ENCODE measurements at regions not wholly inside any gene's neighbourhood (a gene's known extent, or its start where the extent isn't known, plus 50 kb on each side); places are given as distances from the start of the nearest gene placed in this dataset.

GRCh38 chr7:28231176-28231575 lies 50.6 kb upstream of the JAZF1 start:
- Mint-ChIP-seq H3K9me3 (no peaks in the 10 kb centered on the region), H3K27me3 (no peaks in the 10 kb centered on the region), H3K27ac (no peak overlapping the region), H3K4me3 (no peak overlapping the region), H3K4me1 (peaks cover 6% of the 10 kb centered on the region), H3K36me3 (no peaks in the 10 kb centered on the region)
- no peak for ATAC-seq

DNA sequence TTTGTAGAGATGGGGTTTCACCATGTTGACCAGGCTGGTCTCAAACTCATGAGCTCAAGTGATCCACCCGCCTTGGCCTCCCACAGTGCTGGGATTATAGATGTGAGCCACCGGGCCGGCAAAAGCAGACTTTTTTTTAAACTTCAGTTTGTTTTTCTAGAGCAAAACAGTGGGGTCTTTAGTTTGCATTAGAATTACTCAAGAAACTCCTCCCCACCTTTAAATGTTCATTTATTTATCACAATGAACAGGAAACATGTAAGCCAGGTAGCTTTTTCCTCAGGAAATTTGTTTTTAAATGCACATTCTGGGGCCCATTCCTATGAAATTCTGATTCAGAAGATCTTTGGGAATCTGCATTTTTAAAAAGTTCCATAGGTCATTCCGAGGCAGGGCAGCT lies 56.0 kb upstream of the JAZF1 start:
- Mint-ChIP-seq H3K4me3 (no peak overlapping the region), H3K9me3 (no peaks in the 10 kb centered on the region), H3K4me1 (peaks cover 15% of the 10 kb centered on the region), H3K36me3 (no peaks in the 10 kb centered on the region), H3K27ac (no peak overlapping the region), H3K27me3 (no peaks in the 10 kb centered on the region)
- no peak for ATAC-seq

DNA sequence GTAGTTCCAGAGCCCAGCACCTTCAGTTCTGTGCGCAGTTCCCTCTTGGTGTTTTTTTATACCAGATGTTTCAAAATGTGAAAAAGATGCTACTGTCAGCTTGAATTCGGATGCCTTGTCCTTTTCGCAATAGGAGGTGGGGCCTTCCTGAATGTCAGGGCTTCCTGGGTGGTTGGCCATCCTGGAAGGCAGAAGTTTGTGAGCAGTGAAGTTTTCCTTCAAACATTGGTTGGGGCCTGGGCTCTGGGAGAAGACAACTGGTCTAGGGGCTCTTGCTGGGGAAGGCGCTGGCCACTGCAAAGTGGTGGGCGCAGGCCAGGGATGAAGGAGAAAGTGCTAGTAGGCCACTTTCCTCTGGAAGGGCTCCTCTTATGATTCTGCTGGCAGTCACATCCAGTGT lies 56.8 kb upstream of the JAZF1 start:
- H3K36me3 Mint-ChIP-seq = no peaks in the 10 kb centered on the region
- ATAC-seq = no peak
- H3K4me3 Mint-ChIP-seq = no peak overlapping the region
- peaks cover 15% of the 10 kb centered on the region for H3K4me1 Mint-ChIP-seq
- no peaks in the 10 kb centered on the region for H3K27me3 Mint-ChIP-seq
- no peaks in the 10 kb centered on the region for H3K9me3 Mint-ChIP-seq
- H3K27ac Mint-ChIP-seq = no peak overlapping the region

- H3K36me3 Mint-ChIP-seq = no peaks in the 10 kb centered on the region
- no peaks in the 10 kb centered on the region for H3K27me3 Mint-ChIP-seq
Measured at GRCh38 chr7:28239823-28240204, 59.2 kb upstream of the JAZF1 start.

DNA sequence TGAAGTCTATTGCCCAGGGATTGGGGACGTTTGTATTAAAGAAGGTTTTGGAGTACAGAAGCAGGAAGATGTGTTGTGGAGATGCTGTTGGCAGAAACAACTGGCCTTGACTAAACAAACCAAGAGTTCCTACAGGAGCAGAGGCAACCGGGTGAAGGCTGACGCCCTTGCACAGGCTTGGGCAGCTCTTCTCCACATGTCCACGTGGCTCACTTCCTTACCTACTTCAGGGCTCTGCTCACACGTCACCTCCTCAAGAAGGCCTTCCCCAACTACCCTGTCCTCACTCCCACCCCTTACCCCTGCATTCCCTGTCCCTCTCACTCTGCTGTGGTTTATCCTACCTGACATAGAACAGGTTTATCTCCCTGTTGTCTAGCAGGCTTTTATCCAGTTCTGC lies 59.9 kb upstream of the JAZF1 start:
- Mint-ChIP-seq H3K4me1 (peaks cover 9% of the 10 kb centered on the region), H3K4me3 (no peak overlapping the region), H3K9me3 (no peaks in the 10 kb centered on the region), H3K27ac (no peak overlapping the region), H3K36me3 (no peaks in the 10 kb centered on the region), H3K27me3 (no peaks in the 10 kb centered on the region)
- ATAC-seq = no peak

More at GRCh38 chr7:28239823-28240204, 59.2 kb upstream of the JAZF1 start:
- H3K4me1 Mint-ChIP-seq = peaks cover 9% of the 10 kb centered on the region
- H3K9me3 Mint-ChIP-seq = no peaks in the 10 kb centered on the region
- H3K4me3 Mint-ChIP-seq = no peak overlapping the region
- ATAC-seq = peak; percentile 87
- H3K27ac Mint-ChIP-seq = peak overlapping the region; percentile 59

DNA sequence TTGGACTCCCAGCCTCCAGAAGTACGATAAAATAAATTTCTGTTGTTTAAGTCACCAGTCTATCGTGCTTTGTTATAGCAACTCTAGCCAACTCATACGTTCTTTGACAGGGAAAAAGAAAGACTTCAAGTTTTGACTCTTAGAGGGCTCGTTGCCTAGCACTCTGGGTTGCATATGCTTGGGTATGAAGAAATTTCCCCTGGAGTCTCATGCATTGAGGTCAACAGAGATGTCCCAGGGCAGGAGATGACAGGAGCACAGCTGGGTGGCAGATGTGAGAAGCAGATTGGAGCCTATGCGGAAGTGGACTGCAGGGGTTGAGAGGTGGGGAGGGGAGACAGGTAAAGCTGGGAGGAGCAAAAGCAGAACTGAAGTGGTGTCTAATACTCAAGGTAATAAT lies 63.3 kb upstream of the JAZF1 start:
- ATAC-seq = no peak
- Mint-ChIP-seq H3K27me3 (no peaks in the 10 kb centered on the region), H3K9me3 (no peaks in the 10 kb centered on the region)

GRCh38 chr7:28245123-28245878 lies 64.7 kb upstream of the JAZF1 start:
- Mint-ChIP-seq H3K27me3 (no peaks in the 10 kb centered on the region), H3K27ac (no peak overlapping the region), H3K4me1 (no peaks in the 10 kb centered on the region), H3K36me3 (no peaks in the 10 kb centered on the region), H3K9me3 (peaks cover 3% of the 10 kb centered on the region), H3K4me3 (no peak overlapping the region)
- ATAC-seq = no peak

More for the DNA sequence above, 63.3 kb upstream of the JAZF1 start:
- Mint-ChIP-seq H3K4me3 (no peak overlapping the region), H3K27ac (no peak overlapping the region), H3K4me1 (peaks cover 9% of the 10 kb centered on the region), H3K36me3 (no peaks in the 10 kb centered on the region)

- H3K27ac Mint-ChIP-seq = no peak overlapping the region
- no peaks in the 10 kb centered on the region for H3K4me1 Mint-ChIP-seq
- no peaks in the 10 kb centered on the region for H3K27me3 Mint-ChIP-seq
- peaks cover 3% of the 10 kb centered on the region for H3K9me3 Mint-ChIP-seq
- no peak overlapping the region for H3K4me3 Mint-ChIP-seq
- ATAC-seq = no peak
- H3K36me3 Mint-ChIP-seq = no peaks in the 10 kb centered on the region
Measured at GRCh38 chr7:28246921-28247461, 66.4 kb upstream of the JAZF1 start.

GRCh38 chr7:28258240-28258639 lies 77.6 kb upstream of the JAZF1 start:
- H3K27me3 Mint-ChIP-seq = peaks cover 8% of the 10 kb centered on the region
- no peaks in the 10 kb centered on the region for H3K36me3 Mint-ChIP-seq
- no peaks in the 10 kb centered on the region for H3K9me3 Mint-ChIP-seq
- no peaks in the 10 kb centered on the region for H3K4me1 Mint-ChIP-seq
- ATAC-seq = no peak
- no peak overlapping the region for H3K27ac Mint-ChIP-seq
- H3K4me3 Mint-ChIP-seq = no peak overlapping the region

- no peak for ATAC-seq
- H3K36me3 Mint-ChIP-seq = no peaks in the 10 kb centered on the region
- H3K4me1 Mint-ChIP-seq = no peaks in the 10 kb centered on the region
- H3K27ac Mint-ChIP-seq = no peak overlapping the region
- H3K27me3 Mint-ChIP-seq = peaks cover 8% of the 10 kb centered on the region
- H3K9me3 Mint-ChIP-seq = no peaks in the 10 kb centered on the region
- H3K4me3 Mint-ChIP-seq = no peak overlapping the region
Measured at GRCh38 chr7:28260969-28261368, 80.4 kb upstream of the JAZF1 start.

- Mint-ChIP-seq H3K36me3 (no peaks in the 10 kb centered on the region), H3K4me3 (no peak overlapping the region), H3K27ac (no peak overlapping the region), H3K27me3 (peaks cover 8% of the 10 kb centered on the region), H3K4me1 (no peaks in the 10 kb centered on the region), H3K9me3 (no peaks in the 10 kb centered on the region)
- no peak for ATAC-seq
Measured at GRCh38 chr7:28263622-28264271, 83.2 kb upstream of the JAZF1 start.

DNA sequence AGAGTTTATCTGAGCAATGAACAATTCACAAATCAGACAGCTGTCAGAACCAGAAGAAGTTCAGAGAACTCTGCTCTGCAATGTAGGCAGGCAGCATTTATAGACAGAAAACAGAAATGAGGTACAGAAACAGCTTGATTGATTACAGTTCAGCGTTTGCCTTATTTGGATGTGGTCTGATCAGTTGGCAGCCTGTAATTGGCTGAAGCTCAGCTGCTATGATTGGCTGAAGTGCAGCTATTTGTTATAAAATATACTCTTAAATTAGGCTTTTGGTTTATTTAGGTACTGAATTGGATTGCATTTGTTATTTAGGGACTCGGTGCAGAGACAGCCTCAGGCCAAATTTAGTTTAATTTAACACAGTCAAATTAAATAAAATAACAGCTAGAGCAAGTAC lies 85.8 kb upstream of the JAZF1 start:
- no peak for ATAC-seq
- Mint-ChIP-seq H3K36me3 (no peaks in the 10 kb centered on the region), H3K9me3 (no peaks in the 10 kb centered on the region), H3K27me3 (peaks cover 1% of the 10 kb centered on the region), H3K27ac (no peak overlapping the region), H3K4me3 (no peak overlapping the region), H3K4me1 (peaks cover 23% of the 10 kb centered on the region)

DNA sequence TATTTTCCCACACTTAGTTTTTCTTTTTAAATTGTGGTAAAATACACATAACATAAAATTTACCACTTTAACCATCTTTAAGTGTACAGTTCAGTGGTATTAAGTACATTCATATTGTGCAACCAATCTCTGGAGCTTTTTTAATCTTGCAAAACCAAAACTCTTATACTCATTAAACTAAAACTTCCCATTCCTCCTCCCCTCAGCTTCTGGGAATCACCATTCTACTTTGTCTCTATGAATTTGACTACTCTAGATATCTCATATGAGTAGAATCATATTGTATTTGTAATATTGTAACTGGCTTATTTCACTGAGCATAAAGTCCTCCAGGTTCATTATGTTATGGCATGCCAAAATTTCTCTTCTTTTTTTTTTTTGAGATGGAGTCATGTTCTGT lies 86.4 kb upstream of the JAZF1 start:
- ATAC-seq = no peak
- Mint-ChIP-seq H3K4me1 (peaks cover 25% of the 10 kb centered on the region), H3K27me3 (no peaks in the 10 kb centered on the region), H3K36me3 (no peaks in the 10 kb centered on the region), H3K27ac (no peak overlapping the region), H3K4me3 (no peak overlapping the region), H3K9me3 (no peaks in the 10 kb centered on the region)

DNA sequence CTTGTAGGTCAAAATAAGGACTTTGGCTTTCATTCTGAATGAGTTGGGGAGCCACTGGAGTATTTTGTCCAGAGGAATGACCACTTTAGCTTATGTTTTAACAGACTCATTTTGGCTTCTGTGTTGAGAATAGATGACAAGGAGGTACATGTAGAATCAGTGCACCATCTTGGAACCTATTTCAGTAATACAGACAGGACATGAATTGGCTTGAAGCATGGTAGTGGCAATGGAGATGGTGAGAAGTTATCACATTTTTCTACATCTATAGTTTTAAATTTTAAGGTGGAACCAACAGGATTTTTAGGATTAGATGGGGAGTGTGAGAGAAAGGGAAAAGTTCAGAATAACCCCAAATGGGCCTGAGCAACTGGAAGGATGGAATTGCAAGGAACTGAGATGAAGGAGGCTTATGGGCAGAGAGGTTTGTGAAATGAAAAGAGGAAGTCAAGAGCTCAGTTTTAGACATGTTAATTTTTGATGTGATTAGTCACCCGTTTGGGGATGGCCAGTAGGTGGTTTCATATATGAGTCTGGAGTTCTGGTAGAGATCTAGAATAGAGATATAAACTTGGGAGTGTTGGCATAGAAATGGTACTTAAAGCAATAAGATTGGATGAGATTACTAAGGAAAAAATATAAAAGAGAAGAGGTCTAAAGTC lies 89.2 kb upstream of the JAZF1 start:
- Mint-ChIP-seq H3K27ac (peak overlapping the region; percentile 4), H3K4me3 (no peak overlapping the region), H3K4me1 (peaks cover 32% of the 10 kb centered on the region), H3K9me3 (peaks cover 4% of the 10 kb centered on the region), H3K36me3 (peaks cover 11% of the 10 kb centered on the region), H3K27me3 (no peaks in the 10 kb centered on the region)
- peak; percentile 80 for ATAC-seq

DNA sequence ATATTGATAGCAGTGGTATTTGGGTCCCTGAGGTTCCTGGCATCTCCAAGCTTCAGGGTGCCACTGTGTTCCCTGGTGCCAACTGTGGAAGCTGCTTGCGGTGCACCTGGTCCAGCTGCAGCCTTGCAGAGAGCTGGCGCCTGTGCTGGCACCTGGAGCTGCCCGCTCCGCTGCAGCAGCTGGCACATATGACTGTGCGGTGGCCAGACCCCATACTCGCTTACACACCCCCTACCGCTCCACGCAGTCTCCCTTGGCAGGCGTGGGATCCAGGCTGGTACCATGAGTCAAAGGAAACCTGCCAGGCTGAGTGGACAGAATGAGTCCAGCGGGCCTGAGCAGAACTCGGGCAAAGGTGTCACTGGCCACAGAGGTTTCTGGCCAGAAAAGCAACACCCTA lies 89.9 kb upstream of the JAZF1 start:
- H3K4me3 Mint-ChIP-seq = no peak overlapping the region
- H3K36me3 Mint-ChIP-seq = peaks cover 11% of the 10 kb centered on the region
- H3K4me1 Mint-ChIP-seq = peaks cover 32% of the 10 kb centered on the region

More for the DNA sequence above, 89.9 kb upstream of the JAZF1 start:
- Mint-ChIP-seq H3K9me3 (peaks cover 4% of the 10 kb centered on the region), H3K27ac (peak overlapping the region; percentile 4), H3K27me3 (no peaks in the 10 kb centered on the region)
- ATAC-seq = peak; percentile 34

Measured in stimulated activated memory B cell treated with anti-CD40 and anti-IgM and Interleukin-4, amounts not matched to agents 10 μg/mL and 1 μg/mL and 100 μg/mL, for 72 hours (primary cell).